HEK293 (cell line): ENCODE measurements at regions not wholly inside any gene's neighbourhood (a gene's known extent, or its start where the extent isn't known, plus 50 kb on each side); places are given as distances from the start of the nearest gene placed in this dataset.

Experiments
- ZNF121 ChIP-seq: fragments of 450-650 bp; formaldehyde crosslinking; IDR thresholded peaks from 2 replicates; pipeline ENCODE4 v1.5.1; 2016; ENCODE audit warnings: missing biosample characterization, missing genetic modification characterization
- ZNF155 ChIP-seq: fragments of 450-650 bp; formaldehyde crosslinking; IDR thresholded peaks from 2 replicates; pipeline ENCODE4 v1.5.1; 2016; ENCODE audit warnings: missing biosample characterization, missing genetic modification characterization
- ZNF239 ChIP-seq: fragments of 450-650 bp; formaldehyde crosslinking; IDR thresholded peaks from 2 replicates; pipeline ENCODE4 v1.5.1; 2016; ENCODE audit warnings: missing biosample characterization, missing genetic modification characterization
- ZNF311 ChIP-seq: fragments of 450-650 bp; formaldehyde crosslinking; IDR thresholded peaks from 2 replicates; pipeline ENCODE4 v1.5.1; 2017; ENCODE audit warnings: missing biosample characterization, missing genetic modification characterization, borderline replicate concordance
- TF ChIP-seq, protein P1 (sequence below): fragments of 450-650 bp; formaldehyde crosslinking; IDR thresholded peaks from 2 replicates; pipeline ENCODE4 v1.5.1; 2017; ENCODE audit warnings: missing biosample characterization, missing genetic modification characterization
- TF ChIP-seq, protein P2 (sequence below): fragments of 450-650 bp; formaldehyde crosslinking; IDR thresholded peaks from 2 replicates; pipeline ENCODE4 v1.5.1; 2016; ENCODE audit warnings: missing biosample characterization, missing genetic modification characterization

DNA sequence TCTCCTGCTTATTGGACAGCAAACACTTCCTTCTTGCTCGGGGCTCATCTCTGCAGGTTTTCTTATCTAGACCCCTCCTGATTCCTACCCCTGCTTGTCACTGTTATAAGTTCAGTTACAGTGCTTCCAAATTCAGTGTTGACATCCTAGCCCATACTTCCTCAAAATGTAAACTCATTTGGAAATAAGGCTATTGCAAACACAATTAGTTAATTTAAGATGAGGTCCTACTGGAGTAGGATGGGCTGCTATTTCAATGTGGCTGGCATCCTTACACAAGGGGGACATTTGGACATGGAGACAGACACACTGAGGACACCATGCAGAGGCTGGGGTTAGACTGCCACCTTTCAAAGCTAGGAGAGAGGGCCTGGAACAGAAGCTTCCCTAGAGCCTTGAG, 85.2 kb upstream of the NPVF start:
- TF ChIP-seq, protein P1, sequence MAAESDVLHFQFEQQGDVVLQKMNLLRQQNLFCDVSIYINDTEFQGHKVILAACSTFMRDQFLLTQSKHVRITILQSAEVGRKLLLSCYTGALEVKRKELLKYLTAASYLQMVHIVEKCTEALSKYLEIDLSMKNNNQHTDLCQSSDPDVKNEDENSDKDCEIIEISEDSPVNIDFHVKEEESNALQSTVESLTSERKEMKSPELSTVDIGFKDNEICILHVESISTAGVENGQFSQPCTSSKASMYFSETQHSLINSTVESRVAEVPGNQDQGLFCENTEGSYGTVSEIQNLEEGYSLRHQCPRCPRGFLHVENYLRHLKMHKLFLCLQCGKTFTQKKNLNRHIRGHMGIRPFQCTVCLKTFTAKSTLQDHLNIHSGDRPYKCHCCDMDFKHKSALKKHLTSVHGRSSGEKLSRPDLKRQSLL (tag by site-specific recombination): no peak
- TF ChIP-seq ZNF121 (tag by site-specific recombination): no peak
- no peak for TF ChIP-seq ZNF239 (tag by site-specific recombination)
- TF ChIP-seq, protein P2, sequence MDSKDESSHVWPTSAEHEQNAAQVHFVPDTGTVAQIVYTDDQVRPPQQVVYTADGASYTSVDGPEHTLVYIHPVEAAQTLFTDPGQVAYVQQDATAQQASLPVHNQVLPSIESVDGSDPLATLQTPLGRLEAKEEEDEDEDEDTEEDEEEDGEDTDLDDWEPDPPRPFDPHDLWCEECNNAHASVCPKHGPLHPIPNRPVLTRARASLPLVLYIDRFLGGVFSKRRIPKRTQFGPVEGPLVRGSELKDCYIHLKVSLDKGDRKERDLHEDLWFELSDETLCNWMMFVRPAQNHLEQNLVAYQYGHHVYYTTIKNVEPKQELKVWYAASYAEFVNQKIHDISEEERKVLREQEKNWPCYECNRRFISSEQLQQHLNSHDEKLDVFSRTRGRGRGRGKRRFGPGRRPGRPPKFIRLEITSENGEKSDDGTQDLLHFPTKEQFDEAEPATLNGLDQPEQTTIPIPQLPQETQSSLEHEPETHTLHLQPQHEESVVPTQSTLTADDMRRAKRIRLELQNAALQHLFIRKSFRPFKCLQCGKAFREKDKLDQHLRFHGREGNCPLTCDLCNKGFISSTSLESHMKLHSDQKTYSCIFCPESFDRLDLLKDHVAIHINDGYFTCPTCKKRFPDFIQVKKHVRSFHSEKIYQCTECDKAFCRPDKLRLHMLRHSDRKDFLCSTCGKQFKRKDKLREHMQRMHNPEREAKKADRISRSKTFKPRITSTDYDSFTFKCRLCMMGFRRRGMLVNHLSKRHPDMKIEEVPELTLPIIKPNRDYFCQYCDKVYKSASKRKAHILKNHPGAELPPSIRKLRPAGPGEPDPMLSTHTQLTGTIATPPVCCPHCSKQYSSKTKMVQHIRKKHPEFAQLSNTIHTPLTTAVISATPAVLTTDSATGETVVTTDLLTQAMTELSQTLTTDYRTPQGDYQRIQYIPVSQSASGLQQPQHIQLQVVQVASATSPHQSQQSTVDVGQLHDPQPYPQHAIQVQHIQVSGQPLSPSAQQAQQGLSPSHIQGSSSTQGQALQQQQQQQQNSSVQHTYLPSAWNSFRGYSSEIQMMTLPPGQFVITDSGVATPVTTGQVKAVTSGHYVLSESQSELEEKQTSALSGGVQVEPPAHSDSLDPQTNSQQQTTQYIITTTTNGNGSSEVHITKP: no peak
- TF ChIP-seq ZNF155 (tag by site-specific recombination): no peak
- TF ChIP-seq ZNF311 (tag by site-specific recombination): no peak
